HepG2 (cell line): ENCODE measurements at regions not wholly inside any gene's neighbourhood (a gene's known extent, or its start where the extent isn't known, plus 50 kb on each side); places are given as distances from the start of the nearest gene placed in this dataset.

Source experiments
- ATAC-seq: fragments of 200-7000 bp; cut with Tn5 transposase; 3 replicates; pipeline ENCODE4 v1.9.1; 2020; ENCODE audit warnings: mild to moderate bottlenecking, moderate library complexity
- BruUV-seq: library from RNA; stranded (reverse); fragments of 400-500 nt; replicated peaks from 2 replicates; lab custom pipeline; 2021; lab: Mats Ljungman, UMichigan
- CTCF ChIA-PET: fragments of 300-600 bp; formaldehyde crosslinking; extraction: SDS; loops from one replicate; lab custom pipeline; 2021; ENCODE audit warnings: low total read pairs, inconsistent platforms, low intra/inter-chr PET ratio; lab: Yijun Ruan, JAX
- POLR2A ChIA-PET: fragments of 350-600 bp; sonication (Branson Sonifier 250); formaldehyde crosslinking; loops from one replicate; lab custom pipeline; 2020; ENCODE audit warnings: antibody characterized with exemption, inconsistent platforms; lab: Yijun Ruan, JAX
- DNase-seq: peaks from one replicate; pipeline ENCODE4 v3.0.0-alpha.2; 2015; ENCODE audit warnings: low spot score
- FAIRE-seq: peaks from 3 replicates; lab custom pipeline; 2011; peaks lifted over from hg19 to GRCh38; lab: Jason Lieb, UNC
- H2AFZ ChIP-seq: one replicate; pipeline ENCODE4 v1.6.1; 2011; ENCODE audit warnings: low read length, inconsistent platforms
- H3K27ac ChIP-seq: fragments of 300-600 bp; 3 replicates; pipeline ENCODE4 v1.8.0; 2011; ENCODE audit warnings: mixed run types, mild to moderate bottlenecking, mixed read lengths, low read length, inconsistent platforms; ENCODE audit not compliant: insufficient read depth; ENCODE audit errors: extremely low read length
- H3K27me3 ChIP-seq, 2 experiments: fragments of 200-600 bp in 1 of 2; 2 replicates in 1 of 2; 3 replicates in 1 of 2; pipeline versions ENCODE4 v1.6.0 to v1.8.0; 2011; ENCODE audit warnings: low read length in 2 of 2, mild to moderate bottlenecking in 2 of 2, moderate library complexity in 2 of 2, inconsistent platforms in 1 of 2; ENCODE audit not compliant: insufficient read depth in 2 of 2, control insufficient read depth in 1 of 2
- H3K36me3 ChIP-seq, 2 experiments: fragments of 200-600 bp in 1 of 2; replicated peaks in 1 of 2; 2 replicates in 1 of 2; 3 replicates in 1 of 2; pipeline versions ENCODE4 v1.5.1 to v1.8.0; 2011; ENCODE audit warnings: low read length in 2 of 2, inconsistent platforms in 1 of 2; ENCODE audit not compliant: insufficient read depth in 2 of 2, control insufficient read depth in 1 of 2
- H3K4me1 ChIP-seq: 2 replicates; pipeline ENCODE4 v1.5.1; 2012; ENCODE audit warnings: low read length, inconsistent platforms; ENCODE audit not compliant: insufficient read depth
- H3K4me2 ChIP-seq: 2 replicates; pipeline ENCODE4 v1.6.0; 2011; ENCODE audit warnings: low read depth, low read length, inconsistent platforms
- H3K4me3 ChIP-seq, 3 experiments: fragments of 200-600 bp in 1 of 3; sonication (generic), shearing (Covaris generic) in 1 of 3; replicated peaks in 1 of 3; 2 replicates each; pipeline ENCODE4 v1.5.1; 2011 to 2016; ENCODE audit warnings: low read length in 3 of 3, inconsistent platforms in 2 of 3, low read depth in 2 of 3, mild to moderate bottlenecking in 2 of 3, control low read depth in 1 of 3, mixed read lengths in 1 of 3; ENCODE audit not compliant: insufficient read depth in 1 of 3
- H3K79me2 ChIP-seq: one replicate; pipeline ENCODE4 v1.6.1; 2011; ENCODE audit warnings: low read length, inconsistent platforms; ENCODE audit not compliant: insufficient read depth
- H3K9ac ChIP-seq: 2 replicates; pipeline ENCODE4 v1.6.0; 2011; ENCODE audit warnings: mild to moderate bottlenecking, low read depth, low read length, inconsistent platforms; ENCODE audit not compliant: insufficient read depth
- H3K9me3 ChIP-seq: 2 replicates; pipeline ENCODE4 v1.5.1; 2012; ENCODE audit warnings: mild to moderate bottlenecking, low read length
- H4K20me1 ChIP-seq: 2 replicates; pipeline ENCODE4 v1.6.0; 2011; ENCODE audit warnings: inconsistent platforms, mild to moderate bottlenecking, low read length, moderate library complexity; ENCODE audit not compliant: insufficient read depth
- ATAD3A ChIP-seq: sonication (generic); formaldehyde crosslinking; IDR thresholded peaks from 2 replicates; pipeline ENCODE4 v1.4.0; 2020; ENCODE audit warnings: missing genetic modification reagents
- FOXP1 ChIP-seq, 2 experiments: fragments of 450-650 bp in 1 of 2; IDR thresholded peaks; 2 replicates each; pipeline ENCODE4 v1.6.1; 2017 to 2018; ENCODE audit warnings: antibody characterized with exemption in 1 of 2
- GLI4 ChIP-seq: sonication (generic); formaldehyde crosslinking; IDR thresholded peaks from 2 replicates; pipeline ENCODE4 v1.5.1; 2020; ENCODE audit warnings: missing genetic modification reagents, mild to moderate bottlenecking, moderate library complexity, borderline replicate concordance
- GPN1 ChIP-seq: sonication (generic); formaldehyde crosslinking; IDR thresholded peaks from 2 replicates; pipeline ENCODE4 v1.5.1; 2020; ENCODE audit warnings: missing genetic modification reagents, borderline replicate concordance
- KAT7 ChIP-seq: IDR thresholded peaks from 2 replicates; pipeline ENCODE4 v1.6.1; 2018; ENCODE audit warnings: borderline replicate concordance, missing compliant biosample characterization
- MAFG ChIP-seq: sonication (generic); formaldehyde crosslinking; IDR thresholded peaks from 2 replicates; pipeline ENCODE4 v1.5.1; 2020; ENCODE audit warnings: mild to moderate bottlenecking, missing genetic modification reagents
- SUZ12 ChIP-seq: fragments of 150-350 bp; IDR thresholded peaks from 2 replicates; pipeline ENCODE4 v1.6.1; 2014; ENCODE audit warnings: low read depth, low read length
- ZMAT3 ChIP-seq: sonication (generic); formaldehyde crosslinking; conservative IDR thresholded peaks from 2 replicates; pipeline ENCODE4 v1.7.0; 2021; ENCODE audit warnings: missing genetic modification reagents
- ZNF12 ChIP-seq: sonication (generic); formaldehyde crosslinking; IDR thresholded peaks from 2 replicates; pipeline ENCODE4 v1.5.0; 2020; ENCODE audit warnings: missing genetic modification reagents
- ZNF138 ChIP-seq: sonication (generic); formaldehyde crosslinking; IDR thresholded peaks from 2 replicates; pipeline ENCODE4 v1.5.0; 2020; ENCODE audit warnings: mild to moderate bottlenecking, low read depth, missing genetic modification reagents
- ZNF713 ChIP-seq: sonication (generic); formaldehyde crosslinking; IDR thresholded peaks from 2 replicates; pipeline ENCODE4 v1.4.0; 2020; ENCODE audit warnings: mild to moderate bottlenecking, missing genetic modification reagents
- ZSCAN29 ChIP-seq: sonication (generic); formaldehyde crosslinking; conservative IDR thresholded peaks from 2 replicates; pipeline ENCODE4 v1.4.0; 2020; ENCODE audit warnings: mild to moderate bottlenecking, missing genetic modification reagents
- in situ Hi-C: cut with HindIII; loops from 2 replicates; pipeline ENCODE4 v1.10.0; 2017; ENCODE audit warnings: low pct_unique_long_range_greater_than_20kb; ENCODE audit not compliant: extremely low pct_ligation_motif_present
- intact Hi-C: fragments of 100-400 bp; cut with micrococcal nuclease; formaldehyde crosslinking; loops from one replicate; pipeline ENCODE4 v1.10.0; 2022; ENCODE audit not compliant: unreplicated experiment
- TF ChIP-seq, protein P1 (sequence below): sonication (generic); formaldehyde crosslinking; IDR thresholded peaks from 2 replicates; pipeline ENCODE4 v1.8.0; 2023; ENCODE audit warnings: mild to moderate bottlenecking, missing genetic modification reagents
- TF ChIP-seq, protein P2 (sequence below): IDR thresholded peaks from 2 replicates; pipeline ENCODE4 v1.6.1; 2016; ENCODE audit warnings: low read depth, control low read depth
- TF ChIP-seq, protein P3 (sequence below): sonication (generic); formaldehyde crosslinking; IDR thresholded peaks from 2 replicates; pipeline ENCODE4 v1.4.0; 2020; ENCODE audit warnings: missing genetic modification reagents
- TF ChIP-seq, protein P4 (sequence below): sonication (generic); formaldehyde crosslinking; IDR thresholded peaks from 2 replicates; pipeline ENCODE4 v1.8.1; 2023; ENCODE audit warnings: mild to moderate bottlenecking, moderate library complexity, missing genetic modification reagents
- TF ChIP-seq, protein P5 (sequence below): sonication (generic); formaldehyde crosslinking; IDR thresholded peaks from 2 replicates; pipeline ENCODE4 v1.4.0; 2020; ENCODE audit warnings: low read depth, mild to moderate bottlenecking, missing genetic modification reagents
- TF ChIP-seq, protein P6 (sequence below): IDR thresholded peaks from 2 replicates; pipeline ENCODE4 v1.6.1; 2016; ENCODE audit warnings: mild to moderate bottlenecking, missing biosample characterization, missing genetic modification reagents

DNA sequence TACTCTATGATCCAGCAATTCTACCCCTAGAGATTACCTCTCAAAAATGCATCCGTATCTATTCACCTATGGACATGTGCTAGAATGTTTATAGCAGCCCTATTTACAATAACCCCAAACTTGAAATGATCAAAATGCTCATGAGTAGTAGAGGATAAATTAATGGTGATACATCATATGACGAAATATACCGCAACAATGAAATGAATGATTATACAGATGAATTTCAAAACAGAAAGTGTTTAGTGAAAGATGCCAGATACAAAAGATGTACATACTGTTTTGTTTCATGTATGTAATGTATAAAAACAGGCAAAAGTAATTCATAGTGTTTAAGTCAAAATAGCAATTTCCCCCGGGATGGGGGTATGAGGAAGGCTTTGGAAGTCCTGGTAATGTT lies 91.0 kb upstream of the CD55 start (continued):
- no peak for TF ChIP-seq ZNF12 (CRISPR knock-in tag)

DNA sequence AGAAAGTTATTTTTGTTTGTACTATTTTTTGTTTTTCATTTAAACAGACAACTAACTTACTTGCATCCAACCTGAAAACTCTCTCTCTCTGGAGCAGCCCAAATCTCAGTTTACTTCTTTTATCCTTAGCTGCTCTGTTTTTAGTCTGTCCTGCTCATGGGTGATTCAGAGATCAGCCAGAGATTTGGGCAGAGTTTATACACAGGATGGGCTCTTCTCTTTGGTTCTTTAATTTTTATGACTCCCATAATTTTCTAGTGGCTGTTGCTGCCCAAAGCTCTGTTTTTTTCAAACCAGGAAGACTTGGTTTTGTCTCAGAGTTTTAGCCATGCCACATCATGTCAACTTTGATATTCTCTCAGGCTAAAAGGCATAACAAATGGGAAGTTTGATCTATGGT lies 86.8 kb upstream of the CD55 start:
- no peak overlapping the region for H2AFZ ChIP-seq
- intact Hi-C loops (no loop called here), in situ Hi-C loops (no loop called here)
- TF ChIP-seq, protein P1, sequence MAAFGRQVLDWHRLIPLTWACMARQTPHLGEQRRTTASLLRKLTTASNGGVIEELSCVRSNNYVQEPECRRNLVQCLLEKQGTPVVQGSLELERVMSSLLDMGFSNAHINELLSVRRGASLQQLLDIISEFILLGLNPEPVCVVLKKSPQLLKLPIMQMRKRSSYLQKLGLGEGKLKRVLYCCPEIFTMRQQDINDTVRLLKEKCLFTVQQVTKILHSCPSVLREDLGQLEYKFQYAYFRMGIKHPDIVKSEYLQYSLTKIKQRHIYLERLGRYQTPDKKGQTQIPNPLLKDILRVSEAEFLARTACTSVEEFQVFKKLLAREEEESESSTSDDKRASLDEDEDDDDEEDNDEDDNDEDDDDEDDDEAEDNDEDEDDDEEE = no peak
- TF ChIP-seq FOXP1 (IDR thresholded peaks at IDR 0.05) (no peak), FOXP1 (CRISPR knock-in tag; IDR thresholded peaks at IDR 0.05) (no peak), MAFG (CRISPR knock-in tag) (no peak), GPN1 (CRISPR knock-in tag) (no peak), GLI4 (no peak), ATAD3A (CRISPR knock-in tag) (no peak), KAT7 (CRISPR knock-in tag) (no peak), ZNF138 (CRISPR knock-in tag) (no peak), SUZ12 (no peak), ZNF713 (no peak), ZSCAN29 (CRISPR knock-in tag) (no peak), ZMAT3 (CRISPR knock-in tag) (no peak)
- TF ChIP-seq, protein P2, sequence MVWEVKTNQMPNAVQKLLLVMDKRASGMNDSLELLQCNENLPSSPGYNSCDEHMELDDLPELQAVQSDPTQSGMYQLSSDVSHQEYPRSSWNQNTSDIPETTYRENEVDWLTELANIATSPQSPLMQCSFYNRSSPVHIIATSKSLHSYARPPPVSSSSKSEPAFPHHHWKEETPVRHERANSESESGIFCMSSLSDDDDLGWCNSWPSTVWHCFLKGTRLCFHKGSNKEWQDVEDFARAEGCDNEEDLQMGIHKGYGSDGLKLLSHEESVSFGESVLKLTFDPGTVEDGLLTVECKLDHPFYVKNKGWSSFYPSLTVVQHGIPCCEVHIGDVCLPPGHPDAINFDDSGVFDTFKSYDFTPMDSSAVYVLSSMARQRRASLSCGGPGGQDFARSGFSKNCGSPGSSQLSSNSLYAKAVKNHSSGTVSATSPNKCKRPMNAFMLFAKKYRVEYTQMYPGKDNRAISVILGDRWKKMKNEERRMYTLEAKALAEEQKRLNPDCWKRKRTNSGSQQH (CRISPR knock-in tag) = no peak
- TF ChIP-seq, protein P3, sequence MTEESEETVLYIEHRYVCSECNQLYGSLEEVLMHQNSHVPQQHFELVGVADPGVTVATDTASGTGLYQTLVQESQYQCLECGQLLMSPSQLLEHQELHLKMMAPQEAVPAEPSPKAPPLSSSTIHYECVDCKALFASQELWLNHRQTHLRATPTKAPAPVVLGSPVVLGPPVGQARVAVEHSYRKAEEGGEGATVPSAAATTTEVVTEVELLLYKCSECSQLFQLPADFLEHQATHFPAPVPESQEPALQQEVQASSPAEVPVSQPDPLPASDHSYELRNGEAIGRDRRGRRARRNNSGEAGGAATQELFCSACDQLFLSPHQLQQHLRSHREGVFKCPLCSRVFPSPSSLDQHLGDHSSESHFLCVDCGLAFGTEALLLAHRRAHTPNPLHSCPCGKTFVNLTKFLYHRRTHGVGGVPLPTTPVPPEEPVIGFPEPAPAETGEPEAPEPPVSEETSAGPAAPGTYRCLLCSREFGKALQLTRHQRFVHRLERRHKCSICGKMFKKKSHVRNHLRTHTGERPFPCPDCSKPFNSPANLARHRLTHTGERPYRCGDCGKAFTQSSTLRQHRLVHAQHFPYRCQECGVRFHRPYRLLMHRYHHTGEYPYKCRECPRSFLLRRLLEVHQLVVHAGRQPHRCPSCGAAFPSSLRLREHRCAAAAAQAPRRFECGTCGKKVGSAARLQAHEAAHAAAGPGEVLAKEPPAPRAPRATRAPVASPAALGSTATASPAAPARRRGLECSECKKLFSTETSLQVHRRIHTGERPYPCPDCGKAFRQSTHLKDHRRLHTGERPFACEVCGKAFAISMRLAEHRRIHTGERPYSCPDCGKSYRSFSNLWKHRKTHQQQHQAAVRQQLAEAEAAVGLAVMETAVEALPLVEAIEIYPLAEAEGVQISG (CRISPR knock-in tag) = no peak
- TF ChIP-seq, protein P4, sequence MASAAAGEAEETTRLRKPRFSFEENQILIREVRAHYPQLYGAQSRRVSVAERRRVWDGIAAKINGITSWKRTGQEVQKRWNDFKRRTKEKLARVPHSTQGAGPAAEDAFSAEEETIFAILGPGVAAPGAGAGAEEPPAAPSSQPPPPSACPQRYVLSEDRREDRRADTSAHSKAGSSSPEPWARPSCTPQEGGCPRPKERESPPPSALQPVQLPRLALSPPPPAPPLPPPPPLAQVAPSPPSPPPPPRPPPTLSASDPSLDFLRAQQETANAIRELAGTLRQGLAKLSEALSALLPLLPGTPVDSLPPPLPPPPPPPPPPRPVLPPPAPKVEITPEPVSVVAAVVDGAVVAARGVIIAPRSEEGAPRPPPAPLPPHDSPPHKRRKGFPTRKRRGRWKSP (CRISPR knock-in tag) = no peak
- TF ChIP-seq, protein P5, sequence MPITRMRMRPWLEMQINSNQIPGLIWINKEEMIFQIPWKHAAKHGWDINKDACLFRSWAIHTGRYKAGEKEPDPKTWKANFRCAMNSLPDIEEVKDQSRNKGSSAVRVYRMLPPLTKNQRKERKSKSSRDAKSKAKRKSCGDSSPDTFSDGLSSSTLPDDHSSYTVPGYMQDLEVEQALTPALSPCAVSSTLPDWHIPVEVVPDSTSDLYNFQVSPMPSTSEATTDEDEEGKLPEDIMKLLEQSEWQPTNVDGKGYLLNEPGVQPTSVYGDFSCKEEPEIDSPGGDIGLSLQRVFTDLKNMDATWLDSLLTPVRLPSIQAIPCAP (CRISPR knock-in tag) = no peak
- TF ChIP-seq, protein P6, sequence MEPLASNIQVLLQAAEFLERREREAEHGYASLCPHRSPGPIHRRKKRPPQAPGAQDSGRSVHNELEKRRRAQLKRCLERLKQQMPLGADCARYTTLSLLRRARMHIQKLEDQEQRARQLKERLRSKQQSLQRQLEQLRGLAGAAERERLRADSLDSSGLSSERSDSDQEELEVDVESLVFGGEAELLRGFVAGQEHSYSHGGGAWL (CRISPR knock-in tag) = no peak
- no TSS peak for BruUV-seq
- H3K79me2 ChIP-seq = no peaks in the 10 kb centered on the region
- H3K4me2 ChIP-seq = no peak overlapping the region
- no peaks in the 10 kb centered on the region for H3K27me3 ChIP-seq
- FAIRE-seq (no peak), DNase-seq (no peak), ATAC-seq (no peak)
- ChIA-PET POLR2A (no interaction called here), CTCF (no interaction called here)
- no peak overlapping the region for H3K27ac ChIP-seq
- H3K4me1 ChIP-seq = peaks cover under 1% of the 10 kb centered on the region; the same call in 1 of the 2 replicates
- no peaks in the 10 kb centered on the region for H3K36me3 ChIP-seq
- H4K20me1 ChIP-seq = no peaks in the 10 kb centered on the region
- H3K9me3 ChIP-seq = no peaks in the 10 kb centered on the region
- no peak overlapping the region for H3K4me3 ChIP-seq
- H3K9ac ChIP-seq = no peak overlapping the region
